HG02840 (cell line): ENCODE measurements at regions not wholly inside any gene's neighbourhood (a gene's known extent, or its start where the extent isn't known, plus 50 kb on each side); places are given as distances from the start of the nearest gene placed in this dataset.

ENCODE experiments used
- ATAC-seq: cut with Tn5 transposase; IDR thresholded peaks from one replicate; pipeline ENCODE4 v1.9.1; 2021; ENCODE audit warnings: mild to moderate bottlenecking, moderate library complexity, moderate number of reproducible peaks; ENCODE audit not compliant: unreplicated experiment, low FRiP score

DNA sequence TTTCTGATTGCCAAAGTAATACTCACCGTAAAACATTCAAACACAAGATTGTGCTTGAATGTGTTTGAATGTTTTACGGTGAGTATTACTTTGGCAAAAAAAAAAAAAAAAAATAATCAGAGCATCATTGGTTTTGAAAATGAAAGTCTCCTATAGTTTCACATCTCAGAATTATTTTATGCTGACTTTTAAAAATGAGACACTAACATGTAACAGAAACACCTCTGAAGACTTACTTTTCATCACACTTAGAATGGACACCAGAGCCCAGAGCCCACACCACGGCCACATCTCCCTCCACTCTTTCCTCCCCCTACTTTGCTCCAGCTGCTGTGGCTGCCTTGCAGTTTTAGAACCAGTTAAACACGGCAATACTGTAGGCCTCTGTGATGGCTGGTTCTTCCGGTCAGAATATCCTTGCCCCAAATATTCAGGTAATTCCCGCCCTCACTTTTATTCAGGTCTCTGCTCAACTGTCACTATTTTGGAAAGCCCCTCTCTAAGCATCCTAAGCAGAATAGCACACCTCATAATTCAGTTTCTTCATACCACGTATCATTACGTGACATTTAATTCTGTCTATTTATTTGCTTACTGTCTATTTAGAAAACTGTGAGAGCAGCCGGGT is 138.9 kb upstream of the MAX start:
- ATAC-seq: no peak

DNA sequence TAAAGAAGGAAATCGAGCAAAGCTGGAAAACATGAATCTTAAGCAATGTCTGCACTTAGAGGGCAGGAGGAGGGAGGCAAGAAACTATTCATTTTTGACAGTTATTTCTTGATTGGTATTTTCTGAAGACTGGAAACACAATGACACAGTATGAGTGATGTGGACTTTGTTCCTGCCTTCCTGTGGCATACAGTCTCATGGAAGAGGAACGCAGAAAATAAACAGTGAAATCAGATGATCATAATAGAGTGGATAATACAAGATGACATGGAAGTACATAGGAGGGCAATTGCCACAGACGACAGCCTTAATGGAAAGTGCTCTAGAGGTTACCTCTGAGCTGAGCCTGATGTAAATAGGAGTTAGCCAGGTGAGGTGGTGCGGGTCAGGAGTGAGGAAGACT is 140.4 kb upstream of the MAX start:
- no peak for ATAC-seq

DNA sequence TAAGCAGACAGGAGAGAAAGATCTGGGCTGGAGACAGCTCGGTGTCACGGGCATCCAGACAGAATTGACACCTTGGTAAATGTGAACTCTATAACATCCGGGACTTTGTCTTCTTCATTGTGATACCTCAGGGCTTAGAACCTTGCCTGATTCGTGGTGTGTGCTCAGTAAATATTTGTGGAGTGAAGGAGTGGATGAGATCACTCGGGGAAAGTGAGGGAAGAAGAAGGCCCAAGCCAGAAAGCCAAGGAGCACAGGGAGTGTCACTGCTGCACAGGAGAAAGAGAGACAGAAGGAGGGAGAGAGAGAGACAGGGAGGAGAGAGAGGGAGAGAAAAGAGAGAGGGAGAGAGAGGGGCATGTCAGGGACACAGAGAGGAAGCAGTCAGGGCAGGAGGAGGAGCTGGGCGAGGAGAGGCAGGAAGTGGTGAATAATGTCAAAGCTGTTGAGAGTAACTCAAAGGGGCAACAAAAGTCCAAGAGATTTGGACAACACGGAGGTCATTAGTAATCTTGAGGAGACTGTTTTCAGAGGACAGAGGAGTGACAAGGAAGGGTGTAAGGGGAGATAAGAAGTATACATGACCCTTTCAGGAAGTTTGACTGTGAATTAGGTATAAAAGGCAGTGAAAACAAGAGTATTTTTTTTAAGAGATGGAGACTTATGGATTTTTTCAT is 141.6 kb upstream of the MAX start:
- ATAC-seq: no peak

DNA sequence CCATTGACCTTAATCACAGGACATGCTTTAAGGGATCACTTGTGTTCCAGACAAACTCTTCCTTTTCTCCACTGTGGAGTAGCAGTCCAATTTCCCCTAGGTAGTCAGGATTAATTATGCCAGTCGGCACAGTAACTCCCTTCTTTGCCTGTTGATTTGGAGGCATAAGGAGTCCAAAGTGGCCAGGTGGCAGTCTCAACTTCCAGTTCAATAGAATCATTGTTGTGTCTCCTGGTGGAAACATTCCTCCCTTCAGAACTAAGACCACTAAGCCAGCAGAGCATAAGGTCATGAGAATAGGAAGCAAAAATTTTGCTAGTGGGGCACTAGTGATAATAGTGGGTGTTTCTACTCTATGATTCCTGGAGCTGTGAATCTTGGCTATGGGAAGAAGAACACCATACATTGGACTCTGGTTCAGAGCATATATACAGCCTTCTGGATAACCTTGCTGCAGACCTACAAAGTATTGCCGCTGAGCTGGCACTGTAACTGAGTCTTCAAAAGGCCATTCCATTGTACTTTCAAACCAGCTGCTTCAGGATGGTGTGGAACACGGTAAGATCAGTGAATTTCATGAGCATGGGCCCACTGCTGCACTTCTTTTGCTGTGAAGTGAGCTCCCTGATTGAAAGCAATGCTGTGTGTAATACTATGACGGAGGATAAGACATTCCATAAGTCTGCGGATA is 147.3 kb upstream of the MAX start:
- no peak for ATAC-seq

DNA sequence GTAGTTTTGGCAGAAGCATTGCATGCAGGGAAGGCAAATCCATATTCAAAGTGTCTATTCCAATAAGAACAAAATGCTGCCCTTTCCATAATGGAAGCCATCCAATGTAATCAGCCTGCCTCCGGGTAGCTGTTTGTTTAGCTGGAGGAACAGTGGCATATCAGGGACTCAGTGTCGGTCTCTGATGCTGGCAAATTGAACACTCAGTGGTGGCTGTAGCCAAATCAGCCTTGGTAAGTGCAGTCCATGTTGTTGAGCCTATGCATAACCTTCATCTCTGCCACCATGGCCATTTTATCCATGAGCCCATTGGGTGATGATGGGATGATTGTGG is 147.8 kb upstream of the MAX start:
- ATAC-seq: no peak

DNA sequence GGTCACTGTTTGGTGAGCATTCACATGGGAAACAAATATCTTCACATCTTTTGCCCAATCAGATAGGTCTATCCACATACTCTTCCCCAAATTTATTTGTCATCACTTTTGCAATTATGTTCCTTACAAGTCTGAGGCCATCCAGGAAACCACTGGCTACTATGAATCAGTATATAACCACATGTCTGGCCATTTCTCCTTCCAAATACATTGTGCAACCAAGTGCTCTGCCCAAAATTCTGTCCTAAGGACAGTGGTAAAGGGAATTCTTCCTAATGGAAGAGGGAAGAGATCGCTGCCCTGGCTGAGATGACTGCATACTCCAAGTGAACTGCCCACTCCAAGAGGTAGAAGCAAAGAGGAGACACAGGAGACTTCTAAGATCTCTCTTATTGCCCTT is 148.9 kb upstream of the MAX start:
- no peak for ATAC-seq

DNA sequence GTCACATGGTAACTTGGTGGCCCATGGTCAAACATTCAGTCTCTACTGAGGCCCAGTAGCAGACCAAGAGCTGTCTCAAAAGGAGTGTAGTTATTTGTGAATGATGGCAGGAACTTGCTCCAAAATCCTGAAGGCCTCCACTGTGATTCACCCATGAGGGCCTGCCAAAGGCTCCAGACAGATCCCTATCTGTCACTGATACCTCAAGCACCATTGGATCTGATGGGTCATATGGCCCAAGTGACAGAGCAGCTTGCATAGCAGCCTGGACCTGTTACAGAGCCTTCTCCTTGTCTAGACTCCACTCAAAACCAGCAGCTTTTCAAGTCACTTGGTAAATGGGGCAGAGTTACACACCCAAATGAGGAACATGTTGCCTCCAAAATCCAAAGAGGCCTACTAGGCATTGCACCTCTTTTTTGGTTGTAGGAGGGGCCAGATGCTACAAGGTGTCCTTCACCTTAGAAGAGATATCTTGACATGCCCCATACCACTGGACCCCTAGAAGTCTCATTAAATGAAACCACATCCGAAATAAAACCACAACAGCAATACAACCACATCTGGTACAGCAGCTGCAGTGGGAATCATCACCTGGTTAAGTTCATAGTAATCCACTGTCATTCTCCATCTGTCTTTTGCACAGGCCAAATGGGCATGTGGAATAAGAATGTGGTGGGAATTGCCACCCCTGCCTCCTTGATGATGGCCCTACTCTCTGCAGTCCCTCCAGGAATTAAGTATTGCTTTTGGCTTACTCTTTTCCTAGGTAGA is 150.4 kb upstream of the MAX start:
- no peak for ATAC-seq

DNA sequence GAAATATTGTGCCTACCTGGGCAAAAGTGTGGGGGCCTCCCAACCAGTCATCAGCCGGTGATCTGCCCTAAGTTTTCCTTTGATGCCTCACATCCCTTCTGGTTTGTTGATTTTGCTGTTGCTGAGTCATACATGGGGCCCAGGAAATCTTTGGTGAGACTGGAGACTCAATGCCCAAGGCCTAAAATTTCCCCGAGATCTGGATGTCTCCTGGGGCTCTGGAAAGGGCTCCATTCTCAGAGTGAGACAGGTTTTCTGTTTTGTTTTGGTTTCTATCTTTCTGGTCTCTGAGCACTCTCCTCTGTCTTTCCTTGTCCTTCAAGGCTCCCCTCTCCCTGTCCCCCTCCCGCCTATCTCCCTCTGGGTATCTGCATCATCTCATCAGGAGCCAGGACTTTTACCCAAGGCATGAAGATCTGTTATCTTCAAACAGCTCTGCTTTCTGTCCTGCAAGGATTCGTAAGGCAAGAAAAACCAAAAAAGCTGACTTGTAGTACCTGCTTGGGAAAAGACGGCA is 152.8 kb upstream of the MAX start:
- ATAC-seq: no peak

DNA sequence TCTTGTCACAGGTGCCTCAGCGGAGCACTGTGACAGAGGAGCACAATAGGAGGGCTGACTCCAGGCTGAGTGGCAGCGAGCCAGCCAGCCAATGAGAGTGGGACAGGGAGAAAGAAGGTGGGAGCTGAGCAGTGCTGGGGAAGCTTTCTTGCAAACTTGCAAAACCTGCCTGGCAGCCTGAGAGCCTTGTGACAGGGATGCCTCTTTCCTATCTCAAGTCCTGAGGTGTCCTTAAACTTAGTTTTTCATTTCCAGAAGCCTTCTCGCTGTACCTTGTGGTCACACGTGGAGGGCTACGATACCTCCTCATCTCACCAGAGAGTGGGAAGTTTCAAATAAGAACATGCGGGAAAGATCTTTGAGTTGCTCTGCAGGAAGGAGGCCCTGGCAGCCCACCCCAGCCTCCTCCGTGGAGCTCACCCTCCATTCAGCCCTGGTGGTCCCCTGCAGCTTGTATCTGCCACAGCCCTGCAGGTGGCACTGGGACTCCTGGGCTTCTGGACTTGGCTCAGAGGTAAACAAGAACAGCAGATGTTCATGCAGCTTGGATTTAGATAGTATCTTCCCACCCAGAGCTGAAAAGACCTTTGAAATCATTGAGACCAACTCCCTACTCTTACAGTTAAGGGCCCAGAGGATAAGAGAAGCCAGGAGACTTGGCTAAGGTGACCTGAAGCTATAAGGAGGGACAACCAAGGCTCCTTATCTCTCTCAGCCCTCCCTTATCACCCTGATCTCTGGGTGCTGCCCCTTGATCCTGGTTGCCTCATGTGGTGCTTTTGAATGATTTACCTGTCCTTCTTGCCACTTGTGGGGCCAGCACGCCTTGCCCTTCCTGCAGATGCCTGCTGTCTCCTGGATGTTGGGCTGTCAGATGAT is 153.5 kb upstream of the MAX start:
- ATAC-seq: no peak

DNA sequence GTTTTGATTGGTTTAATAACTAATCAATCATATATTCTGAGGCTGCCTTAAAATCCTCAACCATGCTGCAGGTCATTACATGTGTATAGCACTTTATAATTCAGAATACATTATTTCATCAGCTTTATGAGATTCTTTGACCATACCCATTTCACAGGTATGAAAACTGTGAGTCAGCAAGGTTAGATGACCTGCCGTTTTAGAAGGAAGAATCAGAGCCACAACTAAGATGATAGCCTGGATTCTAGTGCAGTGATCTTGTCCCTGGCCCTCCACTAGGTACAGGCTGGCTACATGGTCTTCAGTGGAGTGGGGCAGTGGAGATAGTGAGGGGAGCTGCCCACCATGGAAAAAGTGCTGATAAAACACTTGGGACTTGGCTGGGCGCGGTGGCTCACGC is 154.4 kb upstream of the MAX start:
- ATAC-seq: no peak

DNA sequence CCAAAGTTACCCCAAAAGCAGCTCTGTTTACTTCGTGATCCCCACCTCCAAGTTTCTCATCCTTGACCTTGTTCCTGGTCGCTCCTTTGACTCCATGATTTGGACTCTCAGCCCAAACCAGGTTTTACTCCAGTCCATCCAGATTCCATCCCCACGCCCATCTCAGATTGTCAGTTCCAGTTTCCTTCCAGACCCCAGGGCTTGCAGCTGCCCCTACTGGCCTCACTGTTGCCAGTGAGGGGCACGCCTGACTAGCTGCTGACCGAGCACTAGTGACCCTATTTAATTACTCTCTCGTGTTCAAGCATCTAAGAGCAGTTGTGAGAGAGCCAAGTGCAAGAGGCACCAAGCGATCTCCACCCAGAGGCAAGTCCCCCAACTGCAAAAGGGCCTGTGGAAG is 155.1 kb upstream of the FUT8 start:
- no peak for ATAC-seq

DNA sequence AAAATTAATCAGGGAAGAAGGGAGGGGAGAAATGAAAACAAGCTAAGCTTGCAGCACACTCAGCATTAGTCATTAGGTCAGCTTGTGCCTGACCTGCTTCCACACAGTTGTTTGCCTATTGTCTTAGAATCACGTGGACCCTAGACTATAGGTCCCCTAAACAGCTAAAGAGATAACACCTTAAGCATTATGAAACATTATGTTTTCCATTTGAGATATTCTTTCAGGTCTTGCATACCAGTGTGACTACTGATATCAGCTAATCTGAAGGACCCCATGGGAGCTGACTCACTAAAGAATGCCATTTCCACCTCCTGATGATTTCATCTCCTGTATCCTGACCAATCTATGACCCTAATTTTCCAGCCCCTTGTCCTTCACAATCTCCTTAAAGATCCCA is 154.1 kb upstream of the FUT8 start:
- ATAC-seq: no peak

DNA sequence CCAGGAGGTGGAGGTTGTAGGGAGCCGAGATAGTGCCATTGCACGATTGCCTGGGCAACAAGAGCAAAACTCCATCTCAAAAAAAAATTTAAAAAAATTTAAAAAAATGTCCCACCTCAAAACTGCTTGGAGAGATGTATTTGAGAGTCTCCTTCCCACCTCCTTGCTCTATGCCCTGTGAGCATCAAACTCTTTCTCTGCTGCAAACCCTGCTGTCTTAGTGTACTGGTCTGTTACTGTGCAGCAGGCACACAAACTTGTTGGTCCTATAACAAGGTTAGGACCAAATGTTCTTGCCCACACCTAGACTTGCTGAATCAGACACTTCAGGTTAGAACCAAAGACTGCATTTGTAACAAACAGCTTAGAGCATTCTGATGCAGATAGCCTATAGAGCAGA is 153.5 kb upstream of the FUT8 start:
- ATAC-seq: no peak

DNA sequence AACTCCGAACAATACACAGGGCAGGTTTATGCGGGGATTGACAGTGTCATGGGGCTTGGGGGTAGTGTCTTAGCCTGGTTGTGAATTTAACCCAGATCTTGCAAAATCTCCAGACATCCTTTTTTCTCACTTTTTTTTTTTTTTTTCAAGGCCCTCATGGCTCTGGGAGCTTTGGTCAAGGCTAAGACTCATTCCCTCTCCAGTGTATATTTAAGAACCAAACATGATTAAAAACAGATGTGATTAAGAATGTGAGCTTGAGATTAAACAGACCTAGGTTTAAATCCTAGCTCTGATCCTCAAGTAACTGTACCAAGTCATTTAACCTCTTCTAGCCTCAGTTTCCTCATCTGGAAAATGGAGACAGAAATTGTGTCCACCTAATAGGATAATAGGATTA is 151.7 kb upstream of the FUT8 start:
- no peak for ATAC-seq

DNA sequence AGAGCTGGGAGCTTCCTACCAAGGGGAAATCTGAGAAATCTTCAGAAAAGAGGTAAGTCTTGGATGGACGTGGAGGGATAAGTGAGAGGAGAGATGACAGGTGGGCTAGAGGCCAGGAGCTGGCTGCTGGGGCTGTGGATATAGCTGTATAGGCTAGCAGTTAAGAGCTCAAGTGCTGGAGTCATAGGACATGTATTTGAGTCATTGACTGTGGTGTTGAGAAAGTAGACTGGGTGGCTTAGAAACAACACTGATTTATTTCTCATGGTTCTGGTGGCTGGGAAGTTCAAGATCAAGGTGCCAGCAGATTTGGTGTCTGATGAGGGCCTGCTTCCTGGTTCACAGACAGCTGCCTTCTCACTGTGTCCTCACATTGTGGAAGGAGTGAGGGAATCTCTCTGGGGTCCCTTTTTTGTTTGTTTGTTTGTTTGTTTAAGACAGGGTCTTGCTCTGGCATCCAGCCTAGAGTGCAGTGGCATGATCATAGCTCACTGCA is 151.1 kb upstream of the FUT8 start:
- ATAC-seq: no peak

DNA sequence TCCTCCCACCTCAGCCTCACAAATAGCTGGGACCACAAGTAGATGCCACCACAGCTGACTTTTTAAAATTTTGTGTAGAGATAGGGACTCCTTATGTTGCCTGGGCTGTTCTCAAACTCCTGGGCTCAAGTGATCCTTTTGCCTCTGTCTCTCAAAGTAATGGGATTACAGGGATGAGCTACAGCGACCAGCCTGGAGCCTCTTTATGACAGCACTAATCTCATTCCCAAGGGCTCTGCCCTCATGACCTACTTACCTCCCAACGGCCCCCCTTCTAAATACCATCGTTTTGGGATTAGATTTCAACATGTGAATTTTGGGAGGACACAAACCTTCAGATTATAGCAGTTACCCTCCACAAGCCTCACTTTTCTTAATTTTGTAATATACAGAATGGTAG is 150.6 kb upstream of the FUT8 start:
- no peak for ATAC-seq

DNA sequence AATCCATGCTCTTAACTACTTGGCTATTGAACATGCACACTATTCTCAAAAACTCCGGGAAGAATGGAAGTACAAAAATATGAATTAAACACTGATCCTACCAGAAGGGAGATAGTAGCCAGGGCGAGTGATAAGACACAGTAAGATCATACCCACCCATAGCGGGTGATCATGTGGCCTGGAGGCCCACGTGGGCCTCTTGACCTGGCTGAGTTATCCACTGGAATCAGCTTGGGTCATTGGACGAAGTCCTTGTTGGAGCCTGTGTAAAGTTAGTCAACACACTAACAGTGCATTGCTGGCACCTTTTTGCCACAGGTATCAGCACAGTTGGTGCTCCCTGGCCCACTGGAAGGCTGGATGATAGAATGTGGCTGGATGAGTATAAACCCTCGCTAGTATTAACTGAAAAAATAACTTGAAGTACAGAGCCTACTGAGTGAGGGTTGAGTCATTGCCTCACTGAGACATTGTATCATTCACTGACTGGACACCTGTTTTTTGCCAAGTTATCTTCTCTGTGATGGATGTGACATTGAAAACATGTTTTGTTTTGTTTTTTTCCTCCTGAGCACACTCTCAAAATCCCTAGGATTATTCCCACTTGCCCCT is 149.2 kb upstream of the FUT8 start:
- no peak for ATAC-seq

DNA sequence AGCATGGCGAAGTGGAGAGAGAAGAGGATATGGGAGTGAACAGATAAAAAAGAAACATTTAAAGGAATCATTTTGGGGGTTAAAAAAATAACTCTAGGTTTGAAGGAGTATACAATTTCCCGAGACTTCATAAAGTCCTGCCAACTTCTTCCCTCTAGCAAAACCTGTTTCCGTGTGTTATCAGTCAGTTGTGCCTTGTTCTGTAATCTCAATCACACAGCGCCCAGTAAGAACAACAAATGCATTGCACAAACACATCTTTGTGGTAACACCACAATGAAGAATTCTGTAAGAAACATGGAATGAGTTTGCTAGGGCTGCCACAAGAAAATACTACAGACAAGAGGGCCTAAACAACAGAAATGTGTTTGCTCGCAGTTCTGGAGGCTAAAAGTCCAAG is 144.7 kb upstream of the FUT8 start:
- ATAC-seq: no peak

DNA sequence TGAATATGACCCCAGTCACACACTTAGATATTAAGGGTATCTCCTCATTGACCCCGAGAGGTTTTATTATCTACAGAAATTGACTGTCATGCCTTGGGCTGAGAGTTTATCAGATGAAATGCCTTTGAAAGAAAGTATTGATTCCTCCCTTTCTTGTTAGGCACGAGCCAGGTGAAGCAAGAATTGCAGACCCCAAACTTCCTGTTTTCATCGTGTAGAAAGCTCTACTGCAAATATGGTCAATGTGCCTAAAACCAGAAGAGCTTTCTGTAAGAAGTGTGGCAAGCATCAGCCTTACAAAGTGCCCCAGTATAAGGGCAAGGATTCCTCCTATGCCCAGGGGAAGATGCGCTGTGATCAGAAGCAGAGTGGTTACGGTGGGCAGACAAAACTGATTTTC is 143.9 kb upstream of the FUT8 start:
- ATAC-seq: no peak

DNA sequence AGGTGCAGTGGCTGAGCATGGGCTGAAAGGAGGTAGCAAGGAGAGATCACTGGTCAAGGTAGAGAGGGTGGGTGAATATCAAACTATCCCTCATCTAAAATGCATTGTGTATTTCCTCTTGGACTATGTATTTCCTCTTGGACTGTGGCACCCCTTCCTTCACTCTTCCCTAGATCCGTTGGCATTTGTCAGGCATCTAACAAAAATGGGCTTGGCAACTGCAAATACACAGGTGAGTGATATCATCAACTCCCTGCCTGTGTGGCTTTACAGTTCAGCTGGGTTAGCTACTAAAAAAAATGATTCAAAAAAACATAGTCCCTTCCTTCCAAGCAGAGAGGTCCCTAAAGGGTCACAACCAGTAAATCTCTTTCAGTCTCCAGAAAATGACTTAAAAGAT is 142.8 kb upstream of the FUT8 start:
- no peak for ATAC-seq
